Testis (tissue), 2 donors: ENCODE measurements at regions not wholly inside any gene's neighbourhood (a gene's known extent, or its start where the extent isn't known, plus 50 kb on each side); places are given as distances from the start of the nearest gene placed in this dataset.

Experiments used
- DNase-seq: peaks from one replicate; pipeline ENCODE4 v3.0.0-alpha.2; 2019
- H3K27ac ChIP-seq, 2 donors: fragments of 200-600 bp; sonication (generic); one replicate each; pipeline ENCODE4 v1.5.1; 2019
- H3K27me3 ChIP-seq: fragments of 200-600 bp; sonication (generic); one replicate; pipeline ENCODE4 v1.5.1; 2019
- H3K36me3 ChIP-seq: fragments of 200-600 bp; sonication (generic); one replicate; pipeline ENCODE4 v1.5.1; 2017; ENCODE audit warnings: low read depth; ENCODE audit errors: missing control alignments
- H3K4me1 ChIP-seq: fragments of 200-600 bp; sonication (generic); one replicate; pipeline ENCODE4 v1.5.1; 2019
- H3K4me3 ChIP-seq, 2 donors: fragments of 200-600 bp; sonication (generic); one replicate each; pipeline ENCODE4 v1.5.1; 2017 to 2019
- H3K9me3 ChIP-seq: fragments of 200-600 bp; sonication (generic); one replicate; pipeline ENCODE4 v1.5.1; 2017
- POLR2A ChIP-seq: fragments of 450-650 bp; IDR thresholded peaks from one replicate; pipeline ENCODE4 v1.6.1; 2017; ENCODE audit warnings: antibody characterized with exemption, mild to moderate bottlenecking, moderate library complexity
- WGBS, 2 donors: methylation state at CpG; one replicate each; pipeline ENCODE4 v1.1.5; 2018; 5-methylcytosine and 5-hydroxymethylcytosine counted together
- intact Hi-C: fragments of 100-400 bp; cut with DNase I; formaldehyde crosslinking; loops from one replicate; pipeline ENCODE4 v1.15.1; 2023; ENCODE audit warnings: low total_unique reads
- TF ChIP-seq, protein P1 (sequence below), 3 experiments: fragments of 450-650 bp in 2 of 3; fragments of 200-600 bp in 1 of 3; sonication (generic) in 1 of 3; IDR thresholded peaks; one replicate each; pipeline ENCODE4 v1.5.1; 2016 to 2019; ENCODE audit warnings: antibody characterized with exemption in 3 of 3, mild to moderate bottlenecking in 2 of 3, moderate library complexity in 1 of 3

DNA sequence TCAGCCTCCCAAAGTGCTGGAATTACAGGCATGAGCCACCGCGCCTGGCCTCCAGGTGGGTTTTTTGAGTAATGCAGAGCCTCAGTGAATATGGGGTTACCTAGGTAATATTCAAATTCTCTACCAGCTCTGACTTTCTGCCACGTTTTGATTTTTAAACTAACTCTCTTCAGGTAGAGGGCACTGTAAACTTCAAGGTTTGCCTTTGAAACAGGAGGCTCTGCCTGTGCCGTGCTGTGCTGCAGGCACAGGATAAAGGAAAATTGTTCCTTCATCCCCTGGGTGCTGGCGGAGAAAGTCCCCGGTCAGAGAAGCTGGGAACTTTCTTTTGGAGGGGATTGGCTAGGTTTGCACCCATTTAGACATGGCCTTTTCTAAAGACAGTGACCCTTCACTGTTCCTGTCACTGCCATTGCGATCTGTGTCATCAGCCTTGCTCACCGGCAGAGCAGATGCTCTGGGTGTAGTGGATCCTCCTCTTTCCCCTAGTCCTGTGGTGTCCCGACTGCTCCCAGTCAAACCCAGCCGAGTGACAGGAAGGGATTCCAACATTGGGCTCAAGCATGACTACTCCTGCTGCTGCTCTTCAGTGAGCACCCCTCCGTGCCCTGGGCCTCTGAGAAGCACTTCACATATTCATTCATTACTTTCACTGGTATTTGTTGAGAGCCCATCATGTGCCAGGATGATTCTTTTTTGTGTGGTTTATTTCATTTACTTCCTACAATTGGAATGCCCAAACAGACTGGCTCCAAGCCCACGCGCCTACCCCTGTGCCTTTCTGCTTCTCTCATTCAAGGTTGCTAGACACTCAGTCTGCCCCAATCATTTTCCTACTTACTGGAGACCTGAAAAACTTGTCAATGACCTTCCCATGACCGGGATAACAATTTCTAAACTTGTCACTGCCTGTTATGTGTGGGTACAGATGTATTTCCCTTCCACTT is 103.6 kb downstream of the TMEM30B start:
- Histone ChIP-seq H3K4me1 (no peaks in the 10 kb centered on the region), H3K36me3 (no peaks in the 10 kb centered on the region), H3K4me3 (no peak overlapping the region), H3K9me3 (no peaks in the 10 kb centered on the region), H3K27me3 (no peaks in the 10 kb centered on the region), H3K27ac (no peak overlapping the region)
- 88% methylated on average over 13 to 14 of the region's 14 CpGs for WGBS, 2 donors
- no peak for TF ChIP-seq POLR2A
- TF ChIP-seq, protein P1, sequence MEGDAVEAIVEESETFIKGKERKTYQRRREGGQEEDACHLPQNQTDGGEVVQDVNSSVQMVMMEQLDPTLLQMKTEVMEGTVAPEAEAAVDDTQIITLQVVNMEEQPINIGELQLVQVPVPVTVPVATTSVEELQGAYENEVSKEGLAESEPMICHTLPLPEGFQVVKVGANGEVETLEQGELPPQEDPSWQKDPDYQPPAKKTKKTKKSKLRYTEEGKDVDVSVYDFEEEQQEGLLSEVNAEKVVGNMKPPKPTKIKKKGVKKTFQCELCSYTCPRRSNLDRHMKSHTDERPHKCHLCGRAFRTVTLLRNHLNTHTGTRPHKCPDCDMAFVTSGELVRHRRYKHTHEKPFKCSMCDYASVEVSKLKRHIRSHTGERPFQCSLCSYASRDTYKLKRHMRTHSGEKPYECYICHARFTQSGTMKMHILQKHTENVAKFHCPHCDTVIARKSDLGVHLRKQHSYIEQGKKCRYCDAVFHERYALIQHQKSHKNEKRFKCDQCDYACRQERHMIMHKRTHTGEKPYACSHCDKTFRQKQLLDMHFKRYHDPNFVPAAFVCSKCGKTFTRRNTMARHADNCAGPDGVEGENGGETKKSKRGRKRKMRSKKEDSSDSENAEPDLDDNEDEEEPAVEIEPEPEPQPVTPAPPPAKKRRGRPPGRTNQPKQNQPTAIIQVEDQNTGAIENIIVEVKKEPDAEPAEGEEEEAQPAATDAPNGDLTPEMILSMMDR (IDR thresholded peaks at IDR 0.05): no peak
- no peak for DNase-seq
- intact Hi-C loops: no loop called here

DNA sequence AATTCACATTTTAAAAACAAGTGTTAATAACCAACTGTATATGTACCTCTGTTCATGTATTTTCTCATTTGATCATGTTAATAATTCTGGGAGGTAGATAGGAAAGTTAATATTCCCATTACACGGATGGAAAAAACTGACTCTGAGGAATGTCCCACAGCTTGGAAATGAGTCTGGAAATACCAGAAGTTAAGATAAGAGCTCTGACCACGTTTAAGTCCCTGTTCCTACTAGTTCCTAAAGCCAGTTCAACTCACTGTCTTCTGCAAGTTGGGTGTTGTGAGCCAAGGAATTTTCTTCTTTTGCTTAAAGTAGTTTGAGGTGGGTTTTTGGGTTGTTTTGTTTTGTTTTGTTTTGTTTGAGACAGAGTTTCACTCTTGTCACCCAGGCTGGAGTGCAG is 104.5 kb downstream of the TMEM30B start:
- TF ChIP-seq, protein P1 (IDR thresholded peaks at IDR 0.05): no peak
- TF ChIP-seq POLR2A: no peak
- H3K27me3 ChIP-seq: no peaks in the 10 kb centered on the region
- intact Hi-C loops: no loop called here
- H3K27ac ChIP-seq: no peak overlapping the region
- H3K9me3 ChIP-seq: no peaks in the 10 kb centered on the region
- no peak overlapping the region for H3K4me3 ChIP-seq
- no peak for DNase-seq
- 57 to 59% methylated on average over 2 of the region's 2 CpGs for WGBS, 2 donors
- no peaks in the 10 kb centered on the region for H3K36me3 ChIP-seq
- no peaks in the 10 kb centered on the region for H3K4me1 ChIP-seq

DNA sequence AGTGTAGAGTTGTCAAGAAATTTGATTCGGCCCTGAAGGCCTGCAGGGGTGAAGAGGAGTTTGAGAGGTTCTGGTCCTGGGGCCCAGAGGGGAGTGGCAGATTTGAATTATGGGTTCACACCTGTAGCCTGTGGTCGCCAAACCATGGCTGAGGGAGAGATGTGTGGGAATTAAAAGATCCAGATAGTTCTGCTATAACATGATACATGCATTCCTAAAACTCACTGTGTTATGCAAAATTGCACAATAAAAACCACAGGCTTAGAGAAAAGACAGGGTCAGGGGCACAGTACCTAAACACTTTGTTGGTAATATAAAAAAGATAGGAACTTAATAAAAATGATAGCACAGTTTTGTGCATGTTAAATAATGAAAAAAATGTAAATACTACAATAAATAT is 106.2 kb downstream of the TMEM30B start:
- no peaks in the 10 kb centered on the region for H3K9me3 ChIP-seq
- no peak for DNase-seq

DNA sequence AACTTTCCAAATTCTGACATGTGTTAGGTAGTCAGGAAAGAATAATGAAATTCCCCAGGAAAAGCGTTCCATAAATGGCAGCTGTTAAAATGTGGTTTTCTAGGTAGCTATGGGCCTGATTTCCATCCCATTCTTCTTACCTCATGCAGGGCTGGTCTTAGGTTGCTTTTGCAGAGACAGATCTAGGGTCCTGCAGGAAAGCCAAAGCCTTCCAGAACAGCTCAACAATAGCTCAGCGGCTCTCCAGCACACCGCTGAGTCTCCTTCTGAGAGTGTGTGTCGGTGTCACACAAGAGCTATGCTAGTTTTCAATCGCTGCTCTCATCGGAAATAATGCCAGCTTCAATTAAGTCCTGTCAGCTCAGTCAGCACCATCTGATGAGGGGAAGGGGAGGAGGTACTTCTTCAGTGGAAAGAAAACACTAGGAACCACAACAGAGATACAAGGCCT is 106.7 kb downstream of the TMEM30B start:
- no peak for TF ChIP-seq POLR2A
- TF ChIP-seq, protein P1 (IDR thresholded peaks at IDR 0.05): no peak
- Histone ChIP-seq H3K36me3 (no peaks in the 10 kb centered on the region), H3K4me3 (no peak overlapping the region), H3K4me1 (no peaks in the 10 kb centered on the region), H3K27ac (no peak overlapping the region), H3K9me3 (no peaks in the 10 kb centered on the region), H3K27me3 (no peaks in the 10 kb centered on the region)
- intact Hi-C loops: no loop called here
- WGBS, 2 donors: 78 to 85% methylated on average over 6 of the region's 6 CpGs
- no peak for DNase-seq

More for the DNA sequence above, 106.2 kb downstream of the TMEM30B start:
- WGBS, 2 donors: 82 to 89% methylated on average over 2 of the region's 2 CpGs
- Histone ChIP-seq H3K36me3 (no peaks in the 10 kb centered on the region), H3K27ac (no peak overlapping the region), H3K4me3 (no peak overlapping the region), H3K27me3 (no peaks in the 10 kb centered on the region), H3K4me1 (no peaks in the 10 kb centered on the region)
- intact Hi-C loops: no loop called here
- TF ChIP-seq, protein P1 (IDR thresholded peaks at IDR 0.05): no peak
- TF ChIP-seq POLR2A: no peak
